GM23338 (cell line): ENCODE measurements at regions not wholly inside any gene's neighbourhood (a gene's known extent, or its start where the extent isn't known, plus 50 kb on each side); places are given as distances from the start of the nearest gene placed in this dataset.

Experiments
- ATAC-seq: fragments of 200-7000 bp; cut with Tn5 transposase; 3 replicates; pipeline ENCODE4 v1.9.1; 2020
- DNase-seq: peaks from one replicate; pipeline ENCODE4 v3.0.0-alpha.2; 2015; ENCODE audit warnings: low spot score
- H2AFZ ChIP-seq: fragments of 200-600 bp; sonication (generic); 2 replicates; pipeline ENCODE4 v1.8.0; 2016; ENCODE audit warnings: antibody characterized with exemption, mild to moderate bottlenecking, moderate library complexity
- H3F3A ChIP-seq: fragments of 200-600 bp; sonication (generic); replicated peaks from 2 replicates; pipeline ENCODE4 v1.8.0; 2017; ENCODE audit warnings: antibody characterized with exemption, mixed run types, low read depth
- H3K27ac ChIP-seq: fragments of 200-600 bp; sonication (generic); 2 replicates; pipeline ENCODE4 v1.6.1; 2016; ENCODE audit warnings: low read depth
- H3K27me3 ChIP-seq: fragments of 200-600 bp; sonication (generic); 2 replicates; pipeline ENCODE4 v1.8.0; 2016; ENCODE audit warnings: mild to moderate bottlenecking, mixed run types, moderate library complexity; ENCODE audit not compliant: insufficient read depth
- H3K36me3 ChIP-seq: fragments of 200-600 bp; sonication (generic); 2 replicates; pipeline ENCODE4 v1.8.0; 2016; ENCODE audit warnings: mild to moderate bottlenecking; ENCODE audit not compliant: insufficient read depth
- H3K4me1 ChIP-seq: fragments of 200-600 bp; sonication (generic); 2 replicates; pipeline ENCODE4 v1.8.0; 2016; ENCODE audit warnings: mild to moderate bottlenecking, moderate library complexity; ENCODE audit not compliant: insufficient read depth
- H3K4me2 ChIP-seq: fragments of 200-600 bp; sonication (generic); 2 replicates; pipeline ENCODE4 v1.7.1; 2017; ENCODE audit warnings: mixed run types
- H3K4me3 ChIP-seq: fragments of 200-600 bp; sonication (generic); 2 replicates; pipeline ENCODE4 v1.6.1; 2016; ENCODE audit warnings: mixed run types
- H3K79me2 ChIP-seq: fragments of 200-600 bp; sonication (generic); replicated peaks from 2 replicates; pipeline ENCODE4 v1.8.0; 2017; ENCODE audit warnings: mild to moderate bottlenecking; ENCODE audit not compliant: insufficient read depth
- H3K9me2 ChIP-seq: fragments of 200-600 bp; sonication (generic); 2 replicates; pipeline ENCODE4 v1.8.0; 2017; ENCODE audit not compliant: insufficient read depth
- H4K20me1 ChIP-seq: fragments of 200-600 bp; sonication (generic); replicated peaks from 2 replicates; pipeline ENCODE4 v1.8.0; 2017; ENCODE audit warnings: mild to moderate bottlenecking; ENCODE audit not compliant: insufficient read depth
- H3K27ac Mint-ChIP-seq: 2 replicates; pipeline ENCODE4 v1.8.0; 2020; ENCODE audit warnings: inconsistent platforms, mild to moderate bottlenecking, moderate library complexity, mixed read lengths
- H3K27me3 Mint-ChIP-seq: 3 replicates; pipeline ENCODE4 v1.8.0; 2022; ENCODE audit warnings: low read depth, mild to moderate bottlenecking, moderate library complexity, mixed read lengths, inconsistent platforms; ENCODE audit not compliant: insufficient read depth, poor library complexity
- H3K36me3 Mint-ChIP-seq: 3 replicates; pipeline ENCODE4 v1.8.0; 2021; ENCODE audit warnings: low read depth, mild to moderate bottlenecking, inconsistent platforms, moderate library complexity, mixed read lengths
- H3K4me1 Mint-ChIP-seq: 3 replicates; pipeline ENCODE4 v1.8.0; 2020; ENCODE audit warnings: mild to moderate bottlenecking, inconsistent platforms, mixed read lengths
- H3K4me3 Mint-ChIP-seq: 3 replicates; pipeline ENCODE4 v1.8.0; 2021; ENCODE audit warnings: moderate library complexity, mild to moderate bottlenecking, inconsistent platforms, mixed read lengths
- H3K9me3 Mint-ChIP-seq: 3 replicates; pipeline ENCODE4 v1.8.0; 2020; ENCODE audit warnings: moderate library complexity, mild to moderate bottlenecking, inconsistent platforms, mixed read lengths
- CREB1 ChIP-seq: fragments of 250-450 bp; sonication (Bioruptor Pico); IDR thresholded peaks from 2 replicates; pipeline ENCODE4 v1.5.0; 2020; ENCODE audit warnings: low read depth, mild to moderate bottlenecking, moderate library complexity
- CTCF ChIP-seq, 2 experiments: fragments of 200-600 bp in 1 of 2; sonication (generic) in 1 of 2; conservative IDR thresholded peaks; 2 replicates each; pipeline versions ENCODE4 v1.5.1 to v1.6.1; 2016 to 2017; ENCODE audit warnings: antibody characterized with exemption in 2 of 2, low read depth in 2 of 2, mild to moderate bottlenecking in 2 of 2, moderate library complexity in 1 of 2
- EZH2phosphoT487 ChIP-seq: fragments of 200-600 bp; sonication (generic); IDR thresholded peaks from one replicate; pipeline ENCODE4 v1.8.1; 2018; ENCODE audit warnings: antibody characterized with exemption; ENCODE audit not compliant: unreplicated experiment
- JUNB ChIP-seq: IDR thresholded peaks from one replicate; pipeline ENCODE4 v1.6.1; 2016; ENCODE audit warnings: antibody characterized with exemption; ENCODE audit not compliant: unreplicated experiment
- POLR2AphosphoS5 ChIP-seq: IDR thresholded peaks from 2 replicates; pipeline ENCODE4 v1.6.1; 2016; ENCODE audit warnings: antibody characterized with exemption, low read depth
- REST ChIP-seq: IDR thresholded peaks from one replicate; pipeline ENCODE4 v1.6.1; 2018; ENCODE audit warnings: antibody characterized with exemption; ENCODE audit not compliant: unreplicated experiment
- STAT1 ChIP-seq: IDR thresholded peaks from one replicate; pipeline ENCODE4 v1.6.1; 2016; ENCODE audit warnings: antibody characterized with exemption; ENCODE audit not compliant: unreplicated experiment
- ZNF114 ChIP-seq: fragments of 250-450 bp; sonication (Bioruptor Pico); IDR thresholded peaks from 2 replicates; pipeline ENCODE4 v1.5.0; 2020; ENCODE audit warnings: mild to moderate bottlenecking, moderate library complexity
- ZNF462 ChIP-seq: fragments of 250-450 bp; sonication (Bioruptor Pico); IDR thresholded peaks from 2 replicates; pipeline ENCODE4 v1.5.0; 2020; ENCODE audit warnings: mild to moderate bottlenecking, moderate library complexity

- Histone ChIP-seq H3K4me1 (peaks cover 3% of the 10 kb centered on the region; the same call in 1 of the 2 replicates), H3K79me2 (no peaks in the 10 kb centered on the region), H3K27ac (no peak overlapping the region), H3K9me2 (no peaks in the 10 kb centered on the region), H3K27me3 (no peaks in the 10 kb centered on the region), H4K20me1 (no peaks in the 10 kb centered on the region), H3K36me3 (no peaks in the 10 kb centered on the region), H3K4me2 (no peak overlapping the region), H3K4me3 (no peak overlapping the region), H3F3A (no peaks in the 10 kb centered on the region), H2AFZ (no peak overlapping the region; the same call in 1 of the 2 replicates)
- TF ChIP-seq REST = no peak
- TF ChIP-seq ZNF462 (CRISPR knock-in tag) = no peak
- TF ChIP-seq ZNF114 (CRISPR knock-in tag) = no peak
- no peak for TF ChIP-seq JUNB
- TF ChIP-seq CTCF (conservative IDR thresholded peaks at IDR 0.05; ENCODE audit: low read depth in 2 of 2) = no peak
- no peak for TF ChIP-seq EZH2phosphoT487
- no peak for TF ChIP-seq POLR2AphosphoS5
- no peak for TF ChIP-seq CREB1 (CRISPR knock-in tag)
- no peak for TF ChIP-seq STAT1
- Mint-ChIP-seq H3K36me3 (0 out of 3 replicates have a peak, but pooled peaks cover under 1% of the 10 kb centered on the region), H3K27ac (no peak overlapping the region), H3K4me3 (no peak overlapping the region), H3K27me3 (no peaks in the 10 kb centered on the region), H3K4me1 (no peaks in the 10 kb centered on the region), H3K9me3 (peaks cover under 1% of the 10 kb centered on the region; the same call in 1 of the 3 replicates)
- no peak for ATAC-seq
- no peak for DNase-seq
These were observed 836.2 kb upstream of the MGAT4C start for GRCh38 chr12:87092421-87092820.
